ENCODE measurements at regions not wholly inside any gene's neighbourhood (a gene's known extent, or its start where the extent isn't known, plus 50 kb on each side); places are given as distances from the start of the nearest gene placed in this dataset.

- H3K4me3 ChIP-seq (ENCODE audit: low read length) = no peak overlapping the region
- TF ChIP-seq ZNF274 (IDR thresholded peaks at IDR 0.05; ENCODE audit: low read depth, low read length) = no peak
These were observed 370.6 kb upstream of the IRX4 start for GRCh38 chr5:2253040-2253975.

- H3K4me3 ChIP-seq (ENCODE audit: low read length) = no peak overlapping the region
- no peak for TF ChIP-seq ZNF274 (IDR thresholded peaks at IDR 0.05; ENCODE audit: low read depth, low read length)
These were observed 369.0 kb upstream of the IRX4 start for GRCh38 chr5:2251751-2252150.

GRCh38 chr5:2251298-2251697, 368.6 kb upstream of the IRX4 start:
- no peak for TF ChIP-seq ZNF274 (IDR thresholded peaks at IDR 0.05; ENCODE audit: low read depth, low read length)
- H3K4me3 ChIP-seq (ENCODE audit: low read length) = no peak overlapping the region

GRCh38 chr5:2250365-2250950, 367.7 kb upstream of the IRX4 start:
- H3K4me3 ChIP-seq (ENCODE audit: low read length) = no peak overlapping the region
- no peak for TF ChIP-seq ZNF274 (IDR thresholded peaks at IDR 0.05; ENCODE audit: low read depth, low read length)

GRCh38 chr5:2249442-2249841, 366.7 kb upstream of the IRX4 start:
- no peak overlapping the region for H3K4me3 ChIP-seq (ENCODE audit: low read length)
- no peak for TF ChIP-seq ZNF274 (IDR thresholded peaks at IDR 0.05; ENCODE audit: low read depth, low read length)

- TF ChIP-seq ZNF274 (IDR thresholded peaks at IDR 0.05; ENCODE audit: low read depth, low read length) = no peak
These were observed 366.3 kb upstream of the IRX4 start for GRCh38 chr5:2249026-2249425.

GRCh38 chr5:2242539-2242938, 359.8 kb upstream of the IRX4 start:
- TF ChIP-seq ZNF274 (IDR thresholded peaks at IDR 0.05; ENCODE audit: low read depth, low read length) = no peak
- no peak overlapping the region for H3K4me3 ChIP-seq (ENCODE audit: low read length)

More at GRCh38 chr5:2249026-2249425, 366.3 kb upstream of the IRX4 start:
- no peak overlapping the region for H3K4me3 ChIP-seq (ENCODE audit: low read length)

- no peak overlapping the region for H3K4me3 ChIP-seq (ENCODE audit: low read length)
- no peak for TF ChIP-seq ZNF274 (IDR thresholded peaks at IDR 0.05; ENCODE audit: low read depth, low read length)
These were observed 359.1 kb upstream of the IRX4 start for GRCh38 chr5:2241842-2242241.

GRCh38 chr5:2240118-2240904, 357.6 kb upstream of the IRX4 start:
- H3K4me3 ChIP-seq (ENCODE audit: low read length) = no peak overlapping the region
- no peak for TF ChIP-seq ZNF274 (IDR thresholded peaks at IDR 0.05; ENCODE audit: low read depth, low read length)

GRCh38 chr5:2239201-2239910, 356.6 kb upstream of the IRX4 start:
- H3K4me3 ChIP-seq (ENCODE audit: low read length) = no peak overlapping the region
- TF ChIP-seq ZNF274 (IDR thresholded peaks at IDR 0.05; ENCODE audit: low read depth, low read length) = no peak

- no peak for TF ChIP-seq ZNF274 (IDR thresholded peaks at IDR 0.05; ENCODE audit: low read depth, low read length)
- no peak overlapping the region for H3K4me3 ChIP-seq (ENCODE audit: low read length)
These were observed 356.0 kb upstream of the IRX4 start for GRCh38 chr5:2238732-2239131.

- no peak overlapping the region for H3K4me3 ChIP-seq (ENCODE audit: low read length)
- no peak for TF ChIP-seq ZNF274 (IDR thresholded peaks at IDR 0.05; ENCODE audit: low read depth, low read length)
These were observed 344.7 kb upstream of the IRX4 start for GRCh38 chr5:2227433-2227832.

GRCh38 chr5:2224689-2225088, 342.0 kb upstream of the IRX4 start:
- TF ChIP-seq ZNF274 (IDR thresholded peaks at IDR 0.05; ENCODE audit: low read depth, low read length) = no peak
- H3K4me3 ChIP-seq (ENCODE audit: low read length) = no peak overlapping the region

GRCh38 chr5:2223303-2223702, 340.6 kb upstream of the IRX4 start:
- H3K4me3 ChIP-seq (ENCODE audit: low read length) = no peak overlapping the region
- TF ChIP-seq ZNF274 (IDR thresholded peaks at IDR 0.05; ENCODE audit: low read depth, low read length) = no peak

Measured in GM08714 (cell line).